Common myeloid progenitor, CD34-positive (primary cell): ENCODE measurements at regions not wholly inside any gene's neighbourhood (a gene's known extent, or its start where the extent isn't known, plus 50 kb on each side); places are given as distances from the start of the nearest gene placed in this dataset.

ENCODE experiments used
- CTCF ChIA-PET: fragments of 350-600 bp; sonication (Branson Sonifier 250); formaldehyde crosslinking; loops from one replicate; lab custom pipeline; 2021; ENCODE audit warnings: antibody characterized with exemption; lab: Charles Lee
- POLR2A ChIA-PET: fragments of 350-600 bp; sonication (Branson Sonifier 250); formaldehyde crosslinking; loops from one replicate; lab custom pipeline; 2021; ENCODE audit warnings: antibody characterized with exemption; lab: Charles Lee
- DNase-seq, 3 donors: peaks; one replicate each; pipeline versions ENCODE4 v3.0.0 to v3.0.0-alpha.2; 2013
- H3K27ac ChIP-seq, 2 experiments: 1 replicate in 1 of 2; 2 replicates in 1 of 2; pipeline ENCODE4 v1.7.0; 2013; ENCODE audit warnings: inconsistent platforms in 2 of 2, low read length in 2 of 2, mild to moderate bottlenecking in 2 of 2, low read depth in 1 of 2, moderate library complexity in 1 of 2; ENCODE audit not compliant: severe bottlenecking in 2 of 2, insufficient read depth in 1 of 2, poor library complexity in 1 of 2
- H3K27me3 ChIP-seq, 5 experiments: replicated peaks in 2 of 5; 1 replicate in 3 of 5; 2 replicates in 2 of 5; pipeline versions ENCODE4 v1.6.1 to v1.7.0; 2013; ENCODE audit warnings: low read length in 4 of 5, mild to moderate bottlenecking in 2 of 5, moderate library complexity in 2 of 5, inconsistent platforms in 1 of 5; ENCODE audit not compliant: insufficient read depth in 5 of 5, control insufficient read depth in 4 of 5
- H3K36me3 ChIP-seq, 4 experiments: 1 replicate in 2 of 4; 2 replicates in 2 of 4; pipeline versions ENCODE4 v1.6.1 to v1.7.0; 2013; ENCODE audit warnings: low read length in 3 of 4, control low read depth in 1 of 4, mild to moderate bottlenecking in 1 of 4; ENCODE audit not compliant: control insufficient read depth in 4 of 4, insufficient read depth in 4 of 4
- H3K4me1 ChIP-seq, 4 experiments: 1 replicate in 3 of 4; 2 replicates in 1 of 4; pipeline versions ENCODE4 v1.6.1 to v1.7.1; 2013; ENCODE audit warnings: low read length in 3 of 4, mild to moderate bottlenecking in 3 of 4, control low read depth in 1 of 4, inconsistent platforms in 1 of 4, moderate library complexity in 1 of 4; ENCODE audit not compliant: control insufficient read depth in 4 of 4, insufficient read depth in 4 of 4; ENCODE audit errors: control extremely low read depth in 1 of 4
- H3K4me3 ChIP-seq, 7 experiments: 1 replicate in 4 of 7; 2 replicates in 3 of 7; pipeline versions ENCODE4 v1.5.1 to v1.7.0; 2013; ENCODE audit warnings: mild to moderate bottlenecking in 7 of 7, low read length in 6 of 7, moderate library complexity in 6 of 7, inconsistent platforms in 2 of 7, low read depth in 2 of 7, control low read depth in 1 of 7; ENCODE audit not compliant: insufficient read depth in 4 of 7, control insufficient read depth in 1 of 7; ENCODE audit errors: extremely low read depth in 1 of 7
- H3K9me3 ChIP-seq, 5 experiments: 1 replicate in 4 of 5; 2 replicates in 1 of 5; pipeline versions ENCODE4 v1.6.1 to v1.7.1; 2013; ENCODE audit warnings: low read length in 4 of 5, mild to moderate bottlenecking in 2 of 5, inconsistent platforms in 1 of 5, low read depth in 1 of 5, moderate library complexity in 1 of 5; ENCODE audit not compliant: control insufficient read depth in 4 of 5, insufficient read depth in 2 of 5; ENCODE audit errors: control extremely low read depth in 1 of 5
- WGBS: methylation state at CpG from one replicate; pipeline ENCODE4 v1.1.5; 2013; ENCODE audit not compliant: insufficient coverage; 5-methylcytosine and 5-hydroxymethylcytosine counted together

DNA sequence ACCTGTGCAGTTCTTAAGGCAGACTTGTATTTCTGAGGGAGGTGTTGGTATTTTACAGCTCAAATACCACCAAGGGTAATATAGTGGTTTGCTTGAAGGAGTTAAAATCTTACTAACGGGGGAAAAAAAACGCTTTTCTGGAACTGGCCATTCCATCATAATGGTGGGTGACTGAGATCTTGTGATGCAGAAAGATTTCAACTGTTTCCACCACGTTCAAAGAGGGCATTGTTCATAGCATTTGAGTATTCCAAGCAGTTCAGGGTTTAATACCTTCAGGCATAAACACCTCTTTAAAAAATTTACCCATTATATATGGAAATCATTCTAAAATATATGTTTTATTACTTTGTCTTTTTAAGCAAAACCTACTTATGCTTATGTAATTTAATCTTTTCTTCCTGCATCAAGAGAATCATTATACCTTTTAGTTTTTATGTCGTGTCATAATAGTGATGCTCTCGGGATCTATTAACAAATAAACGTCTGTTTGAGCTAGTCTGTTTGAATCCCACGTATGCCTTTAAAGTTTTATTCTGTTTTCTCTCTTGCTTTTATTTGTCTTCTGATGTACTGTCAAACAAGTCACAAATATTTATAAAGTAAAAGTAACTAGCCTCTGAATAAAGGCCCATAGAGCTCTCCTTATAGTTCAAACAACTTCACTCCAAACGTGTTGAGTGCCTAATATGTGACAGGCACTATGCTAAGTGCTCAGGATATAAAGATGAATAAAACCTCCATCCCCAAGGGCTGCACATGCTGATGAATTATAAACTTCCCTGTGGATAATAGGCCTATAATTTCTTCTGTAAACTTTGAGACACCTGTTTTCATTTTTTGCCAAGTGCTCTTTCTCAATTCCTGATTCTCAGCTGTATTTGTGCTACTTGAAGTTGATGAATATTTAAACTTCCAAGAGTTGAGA lies 298.8 kb upstream of the FERMT1 start:
- H3K4me3 ChIP-seq: no peak overlapping the region
- ChIA-PET POLR2A (no interaction called here), CTCF (no interaction called here)
- WGBS: 93% methylated on average over 3 of the region's 8 CpGs
- H3K27ac ChIP-seq: no peak overlapping the region
- DNase-seq: no peak
- H3K4me1 ChIP-seq: no peaks in the 10 kb centered on the region
- peaks cover 0 to 6% (median 3%) of the 10 kb centered on the region in 5 experiments for H3K27me3 ChIP-seq
- H3K36me3 ChIP-seq: no peaks in the 10 kb centered on the region
- no peaks in the 10 kb centered on the region for H3K9me3 ChIP-seq

DNA sequence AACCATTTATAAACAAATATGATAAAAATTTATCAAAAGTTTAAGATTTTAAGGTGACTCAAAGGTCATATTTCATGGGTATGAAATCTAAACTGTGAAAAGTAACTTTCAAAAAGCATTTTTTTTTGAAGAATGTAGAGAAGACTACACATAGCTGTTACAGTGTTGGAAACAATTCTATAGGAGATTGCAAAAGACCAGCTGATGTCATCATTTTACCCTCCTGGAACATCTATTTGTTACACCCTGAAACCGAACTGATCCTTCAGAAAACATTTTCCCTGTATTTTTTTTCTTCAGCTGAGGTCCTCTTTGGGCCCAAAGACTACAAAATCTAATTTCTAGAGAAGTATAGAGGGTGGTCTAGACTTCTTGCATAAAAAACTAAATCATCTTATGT lies 297.5 kb upstream of the FERMT1 start:
- peaks cover 0 to 6% (median 3%) of the 10 kb centered on the region in 5 experiments for H3K27me3 ChIP-seq
- H3K4me1 ChIP-seq: no peaks in the 10 kb centered on the region
- H3K9me3 ChIP-seq: no peaks in the 10 kb centered on the region
- H3K36me3 ChIP-seq: no peaks in the 10 kb centered on the region
- no CpG with 5 or more reads among the region's 1 CpG for WGBS
- no peak for DNase-seq
- ChIA-PET CTCF (no interaction called here), POLR2A (no interaction called here)
- H3K27ac ChIP-seq: no peak overlapping the region
- no peak overlapping the region for H3K4me3 ChIP-seq

DNA sequence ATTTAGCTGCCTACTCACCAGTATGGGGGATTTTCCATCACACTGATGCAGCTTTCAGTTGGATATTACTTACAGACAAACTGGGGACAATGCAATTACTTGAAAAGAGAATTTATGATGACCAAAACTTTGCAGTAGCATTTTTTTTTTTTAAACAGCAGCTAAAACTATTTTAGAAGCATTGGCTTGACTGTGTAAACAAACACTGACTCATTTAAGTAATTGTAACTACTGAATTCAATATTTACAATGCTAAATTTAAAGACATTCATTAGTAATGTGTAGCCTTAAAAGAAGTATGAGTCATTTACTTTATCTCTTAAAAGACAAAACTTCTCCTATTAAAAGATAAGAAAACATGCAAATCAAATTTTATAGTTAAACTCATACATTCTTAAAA lies 295.9 kb upstream of the FERMT1 start:
- ChIA-PET CTCF (interaction anchor here (1.1 kb wide), 1 partner anchor 16 kb away, joined by 3 read pairs; no protein-coding TSS in a partner anchor), POLR2A (no interaction called here)
- Histone ChIP-seq H3K36me3 (no peaks in the 10 kb centered on the region), H3K4me3 (no peak overlapping the region), H3K27me3 (peaks cover 0 to 6% (median 3%) of the 10 kb centered on the region in 5 experiments), H3K27ac (no peak overlapping the region), H3K4me1 (no peaks in the 10 kb centered on the region), H3K9me3 (no peaks in the 10 kb centered on the region)
- DNase-seq: no peak

DNA sequence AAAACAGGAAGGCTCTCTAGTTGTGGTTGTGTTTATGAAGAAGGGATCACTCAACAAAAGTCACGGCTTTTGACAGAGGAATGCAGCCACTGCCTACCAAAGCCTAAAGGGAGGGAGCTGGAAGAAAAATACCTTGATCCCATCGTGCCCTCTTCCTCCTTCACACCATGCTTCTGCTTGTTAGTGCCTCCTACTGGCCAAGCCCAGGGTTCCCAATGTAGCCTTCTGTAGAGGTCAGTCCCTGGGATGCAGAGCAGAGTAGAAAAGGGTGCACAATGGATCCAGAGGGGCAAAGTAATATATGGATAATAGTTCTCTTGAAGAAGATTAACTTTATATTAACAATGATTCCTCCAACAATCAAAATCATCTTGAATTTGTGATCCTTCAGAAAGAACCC lies 293.5 kb upstream of the FERMT1 start:
- no peaks in the 10 kb centered on the region for H3K36me3 ChIP-seq

DNA sequence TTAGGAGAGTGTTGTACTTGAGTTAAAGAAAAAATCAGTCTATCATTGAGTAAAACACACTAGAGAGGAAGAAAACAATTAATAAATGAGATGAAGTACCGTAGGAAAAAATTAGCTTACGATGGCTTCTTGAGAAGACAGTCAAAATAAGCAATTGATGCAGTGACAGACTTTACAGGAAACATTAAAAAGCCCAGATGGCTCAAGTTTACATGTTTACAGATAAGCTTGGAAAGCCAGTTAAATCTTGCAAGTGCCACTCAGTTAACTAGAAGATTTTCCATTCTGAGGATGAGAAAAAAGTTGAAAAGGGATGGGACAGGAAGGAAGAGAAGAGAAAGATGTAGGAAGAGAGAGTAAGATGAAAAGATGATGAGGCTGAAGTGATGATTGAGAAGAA lies 288.8 kb upstream of the FERMT1 start:
- no peak overlapping the region for H3K27ac ChIP-seq

More for the DNA sequence above, 293.5 kb upstream of the FERMT1 start:
- Histone ChIP-seq H3K27me3 (no peaks in the 10 kb centered on the region), H3K27ac (no peak overlapping the region), H3K4me1 (no peaks in the 10 kb centered on the region), H3K9me3 (no peaks in the 10 kb centered on the region), H3K4me3 (no peak overlapping the region)
- WGBS: no CpG with 5 or more reads among the region's 2 CpGs
- DNase-seq: no peak
- ChIA-PET CTCF (no interaction called here), POLR2A (no interaction called here)

DNA sequence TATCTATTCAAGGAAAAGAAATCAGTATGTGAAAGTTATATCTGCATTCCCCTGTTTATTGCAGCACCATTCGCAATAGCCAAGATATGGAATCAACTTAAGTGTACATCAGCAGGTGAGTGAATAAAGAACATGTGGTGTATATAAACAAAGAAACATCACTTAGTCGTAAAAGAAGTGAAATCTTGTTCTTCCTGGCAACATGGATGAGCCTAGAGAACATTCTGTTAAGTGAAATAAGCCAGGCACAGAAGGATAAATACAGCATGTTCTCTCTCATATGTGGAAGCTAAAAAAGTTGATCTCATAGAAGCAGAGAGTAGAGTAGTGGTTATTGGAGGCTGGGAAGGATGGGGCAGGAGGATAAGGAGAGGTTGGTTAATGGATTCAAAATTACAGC lies 287.9 kb upstream of the FERMT1 start:
- no peaks in the 10 kb centered on the region for H3K9me3 ChIP-seq
- DNase-seq: no peak
- ChIA-PET CTCF (no interaction called here), POLR2A (no interaction called here)
- H3K4me1 ChIP-seq: no peaks in the 10 kb centered on the region
- H3K27ac ChIP-seq: no peak overlapping the region
- no CpG with 5 or more reads among the region's 2 CpGs for WGBS
- no peak overlapping the region for H3K4me3 ChIP-seq
- no peaks in the 10 kb centered on the region for H3K36me3 ChIP-seq
- H3K27me3 ChIP-seq: no peaks in the 10 kb centered on the region

More for the DNA sequence above, 288.8 kb upstream of the FERMT1 start:
- Histone ChIP-seq H3K9me3 (no peaks in the 10 kb centered on the region), H3K27me3 (no peaks in the 10 kb centered on the region), H3K4me1 (no peaks in the 10 kb centered on the region), H3K4me3 (no peak overlapping the region), H3K36me3 (no peaks in the 10 kb centered on the region)
- ChIA-PET POLR2A (no interaction called here), CTCF (no interaction called here)
- no CpG with 5 or more reads among the region's 2 CpGs for WGBS
- no peak for DNase-seq

DNA sequence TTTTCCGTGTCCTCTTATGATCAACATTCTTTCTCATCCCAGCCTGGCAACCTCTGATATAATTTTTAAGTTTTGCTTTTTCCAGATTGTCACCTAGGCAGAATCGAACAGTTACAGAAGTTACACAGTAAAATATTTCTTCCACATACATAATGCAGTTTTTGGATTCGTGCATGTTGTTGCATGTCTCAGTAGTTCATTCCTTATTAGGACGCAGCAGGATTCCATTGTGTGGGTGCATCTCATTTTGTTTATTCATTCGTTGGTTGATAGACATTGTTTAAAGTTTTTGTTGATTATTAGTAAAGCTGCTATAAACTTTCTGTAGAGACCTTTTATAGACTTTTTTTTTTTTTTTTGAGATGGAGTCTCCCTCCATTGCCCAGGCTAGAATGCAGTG lies 284.3 kb upstream of the FERMT1 start:
- DNase-seq: no peak
- WGBS: 100% methylated on average over 1 of the region's 5 CpGs
- Histone ChIP-seq H3K27ac (no peak overlapping the region), H3K36me3 (no peaks in the 10 kb centered on the region), H3K4me1 (no peaks in the 10 kb centered on the region), H3K4me3 (no peak overlapping the region), H3K27me3 (peaks cover 0 to 2% (median 0%) of the 10 kb centered on the region in 5 experiments), H3K9me3 (no peaks in the 10 kb centered on the region)
- POLR2A ChIA-PET: no interaction called here
- CTCF ChIA-PET: no interaction called here
